PC-9 (cell line): ENCODE measurements at regions not wholly inside any gene's neighbourhood (a gene's known extent, or its start where the extent isn't known, plus 50 kb on each side); places are given as distances from the start of the nearest gene placed in this dataset.

ENCODE experiments used
- BruUV-seq: library from RNA; stranded (reverse); fragments of 400-500 nt; replicated peaks from 2 replicates; lab custom pipeline; 2021; lab: Mats Ljungman, UMichigan
- CTCF ChIA-PET: fragments of 300-600 bp; sonication (Branson Sonifier 250); formaldehyde crosslinking; loops from one replicate; lab custom pipeline; 2022; ENCODE audit warnings: antibody characterized with exemption; lab: Charles Lee
- POLR2A ChIA-PET: fragments of 300-600 bp; sonication (Branson Sonifier 250); formaldehyde crosslinking; loops from one replicate; lab custom pipeline; 2022; ENCODE audit warnings: antibody characterized with exemption; ENCODE audit not compliant: unreplicated experiment; lab: Charles Lee
- DNase-seq, 2 experiments: peaks; one replicate each; pipeline versions ENCODE4 v3.0.0 to v3.0.0-alpha.2; 2015 to 2022; ENCODE audit warnings: mixed read lengths in 1 of 2
- H2AFZ ChIP-seq: fragments of 200-600 bp; sonication (generic); 2 replicates; pipeline ENCODE4 v1.8.1; 2017; ENCODE audit warnings: antibody characterized with exemption
- H3F3A ChIP-seq: fragments of 200-600 bp; sonication (generic); 2 replicates; pipeline ENCODE4 v1.8.1; 2017; ENCODE audit warnings: antibody characterized with exemption, mild to moderate bottlenecking, low read depth; ENCODE audit not compliant: insufficient read depth
- H3K27ac ChIP-seq: fragments of 200-600 bp; sonication (generic); 2 replicates; pipeline ENCODE4 v1.6.1; 2016; ENCODE audit warnings: mixed run types
- H3K27me3 ChIP-seq: fragments of 200-600 bp; sonication (generic); 2 replicates; pipeline ENCODE4 v1.6.1; 2016; ENCODE audit warnings: low read depth, mixed run types; ENCODE audit not compliant: insufficient read depth
- H3K36me3 ChIP-seq: fragments of 200-600 bp; sonication (generic); 2 replicates; pipeline ENCODE4 v1.6.1; 2016; ENCODE audit warnings: low read depth, mixed run types
- H3K4me1 ChIP-seq: fragments of 200-600 bp; sonication (generic); replicated peaks from 2 replicates; pipeline ENCODE4 v1.6.1; 2016; ENCODE audit warnings: mixed run types; ENCODE audit not compliant: insufficient read depth
- H3K4me2 ChIP-seq: fragments of 200-600 bp; sonication (generic); 2 replicates; pipeline ENCODE4 v1.6.1; 2017; ENCODE audit warnings: mixed run types
- H3K4me3 ChIP-seq: fragments of 200-600 bp; sonication (generic); 2 replicates; pipeline ENCODE4 v1.6.1; 2016; ENCODE audit warnings: mixed run types
- H3K79me2 ChIP-seq: fragments of 200-600 bp; sonication (generic); 2 replicates; pipeline ENCODE4 v1.6.1; 2017; ENCODE audit warnings: low read depth, mixed run types
- H3K9me2 ChIP-seq: fragments of 200-600 bp; sonication (generic); 2 replicates; pipeline ENCODE4 v1.8.1; 2017; ENCODE audit warnings: mild to moderate bottlenecking; ENCODE audit not compliant: insufficient read depth
- H3K9me3 ChIP-seq: fragments of 200-600 bp; sonication (generic); 2 replicates; pipeline ENCODE4 v1.8.1; 2016; ENCODE audit warnings: low read depth; ENCODE audit not compliant: insufficient read depth
- H4K20me1 ChIP-seq: fragments of 200-600 bp; sonication (generic); 2 replicates; pipeline ENCODE4 v1.8.1; 2017; ENCODE audit not compliant: insufficient read depth
- CTCF ChIP-seq: fragments of 200-600 bp; sonication (generic); conservative IDR thresholded peaks from 2 replicates; pipeline ENCODE4 v1.6.1; 2017; ENCODE audit warnings: mixed run types, antibody characterized with exemption, mild to moderate bottlenecking, moderate library complexity
- EZH2 ChIP-seq: fragments of 200-600 bp; sonication (generic); IDR thresholded peaks from 2 replicates; pipeline ENCODE4 v1.8.0; 2017; ENCODE audit warnings: antibody characterized with exemption, low read depth
- intact Hi-C: fragments of 100-400 bp; cut with micrococcal nuclease; formaldehyde crosslinking; loops from one replicate; pipeline ENCODE4 v1.10.0; 2022; ENCODE audit not compliant: unreplicated experiment

GRCh38 chr21:25220169-25220568, 387.1 kb downstream of the MRPL39 start:
- Histone ChIP-seq H3F3A (no peaks in the 10 kb centered on the region), H2AFZ (no peak overlapping the region), H3K4me1 (no peaks in the 10 kb centered on the region), H3K4me2 (no peak overlapping the region), H3K79me2 (no peaks in the 10 kb centered on the region), H3K9me3 (no peaks in the 10 kb centered on the region), H3K36me3 (no peaks in the 10 kb centered on the region), H3K9me2 (no peaks in the 10 kb centered on the region), H4K20me1 (no peaks in the 10 kb centered on the region), H3K27ac (no peak overlapping the region), H3K27me3 (no peaks in the 10 kb centered on the region), H3K4me3 (no peak overlapping the region)
- intact Hi-C loops = no loop called here
- POLR2A ChIA-PET = no interaction called here
- no TSS peak for BruUV-seq
- no peak for DNase-seq
- CTCF ChIA-PET = no interaction called here
- TF ChIP-seq CTCF (no peak), EZH2 (no peak)

DNA sequence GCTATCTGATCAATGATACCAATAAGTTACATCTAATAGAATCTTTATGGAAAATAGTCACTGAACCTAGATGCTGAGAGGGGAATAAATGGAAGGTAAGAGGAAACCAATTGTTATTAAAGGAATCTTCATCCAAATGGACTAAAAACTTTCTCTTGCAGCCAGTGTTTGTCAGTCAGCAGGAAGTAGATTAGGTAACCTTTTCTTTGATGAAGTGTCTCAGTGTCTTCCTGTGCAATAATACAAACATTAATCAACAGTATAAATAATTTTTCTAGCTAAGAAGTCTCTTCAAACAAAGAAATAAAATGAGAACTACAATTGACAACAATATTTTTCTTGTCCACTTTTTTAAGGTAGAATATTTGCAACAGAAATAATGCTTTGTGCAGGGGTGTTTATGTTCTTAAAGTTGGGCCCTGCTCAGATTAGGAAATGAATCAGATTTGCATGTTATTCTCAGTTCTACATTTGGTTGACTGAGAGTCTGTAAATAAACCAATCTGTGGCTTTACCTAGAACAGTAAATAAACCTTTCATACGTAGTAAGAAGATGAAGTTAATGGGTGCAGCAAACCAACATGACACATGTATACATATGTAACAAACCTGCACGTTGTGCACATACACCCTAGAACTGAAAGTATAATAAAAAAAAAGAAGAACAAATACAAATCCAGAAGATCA, 391.4 kb downstream of the MRPL39 start:
- ChIA-PET CTCF (no interaction called here), POLR2A (no interaction called here)
- no peaks in the 10 kb centered on the region for H3K27me3 ChIP-seq
- H3K9me3 ChIP-seq = no peaks in the 10 kb centered on the region
- no peaks in the 10 kb centered on the region for H3K4me1 ChIP-seq
- no peaks in the 10 kb centered on the region for H3K79me2 ChIP-seq
- no peaks in the 10 kb centered on the region for H4K20me1 ChIP-seq
- H3K4me3 ChIP-seq = no peak overlapping the region
- no peak overlapping the region for H3K4me2 ChIP-seq
- no peak for DNase-seq
- no peaks in the 10 kb centered on the region for H3K9me2 ChIP-seq
- intact Hi-C loops = no loop called here
- H2AFZ ChIP-seq = no peak overlapping the region
- no TSS peak for BruUV-seq
- H3K27ac ChIP-seq = no peak overlapping the region
- H3K36me3 ChIP-seq = no peaks in the 10 kb centered on the region
- TF ChIP-seq CTCF (no peak), EZH2 (no peak)
- H3F3A ChIP-seq = no peaks in the 10 kb centered on the region

GRCh38 chr21:25214676-25215075, 392.6 kb downstream of the MRPL39 start:
- no peaks in the 10 kb centered on the region for H3K36me3 ChIP-seq
- H4K20me1 ChIP-seq = no peaks in the 10 kb centered on the region
- H3K9me2 ChIP-seq = no peaks in the 10 kb centered on the region
- intact Hi-C loops = no loop called here
- H3K79me2 ChIP-seq = no peaks in the 10 kb centered on the region
- H3K27me3 ChIP-seq = no peaks in the 10 kb centered on the region
- H3K4me3 ChIP-seq = no peak overlapping the region
- H3K9me3 ChIP-seq = no peaks in the 10 kb centered on the region
- no peak overlapping the region for H3K4me2 ChIP-seq
- TF ChIP-seq EZH2 (no peak), CTCF (no peak)
- CTCF ChIA-PET = no interaction called here
- H3K27ac ChIP-seq = no peak overlapping the region
- DNase-seq = no peak
- no TSS peak for BruUV-seq
- POLR2A ChIA-PET = no interaction called here
- no peaks in the 10 kb centered on the region for H3F3A ChIP-seq
- H2AFZ ChIP-seq = no peak overlapping the region
- no peaks in the 10 kb centered on the region for H3K4me1 ChIP-seq
